HCT116 (cell line): ENCODE measurements at regions not wholly inside any gene's neighbourhood (a gene's known extent, or its start where the extent isn't known, plus 50 kb on each side); places are given as distances from the start of the nearest gene placed in this dataset.

Experiments
- ATAC-seq: fragments of 200-7000 bp; cut with Tn5 transposase; 2 replicates; pipeline ENCODE4 v1.9.1; 2020; ENCODE audit warnings: mild to moderate bottlenecking, moderate library complexity
- BruUV-seq: library from RNA; stranded (reverse); fragments of 400-500 nt; replicated peaks from 2 replicates; lab custom pipeline; 2021; lab: Mats Ljungman, UMichigan
- CTCF ChIA-PET: fragments of 300-600 bp; sonication (Branson Sonifier 250); formaldehyde crosslinking; loops from one replicate; lab custom pipeline; 2021; ENCODE audit warnings: antibody characterized with exemption; lab: Charles Lee
- POLR2A ChIA-PET: fragments of 300-600, 350-600 bp; sonication (Branson Sonifier 250); formaldehyde crosslinking; loops from one replicate; lab custom pipeline; 2021; ENCODE audit warnings: antibody characterized with exemption; lab: Charles Lee
- RAD21 ChIA-PET, 2 experiments: fragments of 300-600 bp; sonication (Branson Sonifier 250); formaldehyde crosslinking; loops; one replicate each; lab custom pipeline; 2023; ENCODE audit warnings: low total read pairs in 2 of 2; ENCODE audit not compliant: uncharacterized antibody in 2 of 2, unreplicated experiment in 2 of 2, low non-redundant PET in 1 of 2; lab: Charles Lee
- DNase-seq: peaks from one replicate; pipeline ENCODE4 v3.0.0-alpha.2; 2010; ENCODE audit warnings: low read depth, low spot score
- H2AFZ ChIP-seq: fragments of 200-600 bp; shearing (Covaris generic), sonication (generic); 2 replicates; pipeline ENCODE4 v1.6.1; 2017; ENCODE audit warnings: low read depth, mixed run types, mixed read lengths, antibody characterized with exemption, low read length; ENCODE audit not compliant: poor library complexity, severe bottlenecking
- H3K27ac ChIP-seq: 2 replicates; pipeline ENCODE4 v1.5.1; 2012; ENCODE audit warnings: low read depth, low read length
- H3K27me3 ChIP-seq: fragments of 200-600 bp; sonication (generic); 2 replicates; pipeline ENCODE4 v1.6.1; 2016; ENCODE audit warnings: mixed run types, low read length, mixed read lengths; ENCODE audit not compliant: insufficient read depth
- H3K36me3 ChIP-seq, 2 experiments: fragments of 200-500 bp in 1 of 2; fragments of 200-600 bp in 1 of 2; sonication (Bioruptor generic) in 1 of 2; sonication (generic) in 1 of 2; 2 replicates each; pipeline versions ENCODE4 v1.5.1 to v1.6.1; 2014 to 2016; ENCODE audit warnings: low read length in 2 of 2, inconsistent platforms in 1 of 2, mixed read lengths in 1 of 2, mixed run types in 1 of 2; ENCODE audit not compliant: insufficient read depth in 2 of 2, control insufficient read depth in 1 of 2
- H3K4me1 ChIP-seq, 2 experiments: fragments of 200-600 bp in 1 of 2; sonication (generic) in 1 of 2; 2 replicates each; pipeline versions ENCODE4 v1.5.1 to v1.6.1; 2012 to 2017; ENCODE audit warnings: low read length in 2 of 2, inconsistent platforms in 1 of 2, mild to moderate bottlenecking in 1 of 2, mixed read lengths in 1 of 2, mixed run types in 1 of 2, moderate library complexity in 1 of 2; ENCODE audit not compliant: insufficient read depth in 2 of 2, control insufficient read depth in 1 of 2
- H3K4me2 ChIP-seq: fragments of 200-600 bp; sonication (generic); 2 replicates; pipeline ENCODE4 v1.6.1; 2017; ENCODE audit warnings: mixed run types, low read length, mixed read lengths
- H3K4me3 ChIP-seq, 2 experiments: fragments of 200-600 bp in 1 of 2; sonication (generic) in 1 of 2; replicated peaks in 1 of 2; 2 replicates each; pipeline ENCODE4 v1.5.1; 2011 to 2016; ENCODE audit warnings: low read length in 2 of 2, control low read depth in 1 of 2, low read depth in 1 of 2, mild to moderate bottlenecking in 1 of 2, mixed read lengths in 1 of 2, mixed run types in 1 of 2
- H3K79me2 ChIP-seq: fragments of 200-600 bp; sonication (generic); 2 replicates; pipeline ENCODE4 v1.6.1; 2017; ENCODE audit warnings: mild to moderate bottlenecking, mixed run types, low read length, moderate library complexity, mixed read lengths; ENCODE audit not compliant: insufficient read depth
- H3K9ac ChIP-seq: fragments of 200-600 bp; sonication (generic); 2 replicates; pipeline ENCODE4 v1.6.1; 2016; ENCODE audit warnings: low read length, mixed read lengths
- H3K9me2 ChIP-seq: fragments of 200-600 bp; sonication (generic), shearing (Covaris generic); 2 replicates; pipeline ENCODE4 v1.6.1; 2017; ENCODE audit warnings: mixed run types, mild to moderate bottlenecking, moderate library complexity; ENCODE audit not compliant: insufficient read depth
- H3K9me3 ChIP-seq, 2 experiments: fragments of 200-500 bp in 1 of 2; fragments of 200-600 bp in 1 of 2; sonication (Bioruptor generic) in 1 of 2; sonication (generic) in 1 of 2; 2 replicates each; pipeline ENCODE4 v1.6.1; 2014 to 2017; ENCODE audit warnings: low read length in 2 of 2, mixed read lengths in 2 of 2, inconsistent platforms in 1 of 2, low read depth in 1 of 2, mild to moderate bottlenecking in 1 of 2, mixed run types in 1 of 2, moderate library complexity in 1 of 2; ENCODE audit not compliant: control insufficient read depth in 1 of 2, insufficient read depth in 1 of 2
- H4K20me1 ChIP-seq: fragments of 200-600 bp; sonication (generic), shearing (Covaris generic); 2 replicates; pipeline ENCODE4 v1.6.1; 2017; ENCODE audit warnings: mixed run types, mild to moderate bottlenecking, moderate library complexity; ENCODE audit not compliant: insufficient read depth
- CEBPB ChIP-seq: IDR thresholded peaks from 2 replicates; pipeline ENCODE4 v1.6.1; 2012; ENCODE audit warnings: low read depth
- CTCF ChIP-seq, 3 experiments: fragments of 200-600 bp in 1 of 3; sonication (generic) in 1 of 3; IDR thresholded peaks in 2 of 3; conservative IDR thresholded peaks in 1 of 3; 2 replicates each; pipeline ENCODE4 v1.5.1; 2012 to 2017; ENCODE audit warnings: low read depth in 2 of 3, low read length in 2 of 3, antibody characterized with exemption in 1 of 3, borderline replicate concordance in 1 of 3, control low read depth in 1 of 3, mild to moderate bottlenecking in 1 of 3, mixed read lengths in 1 of 3, mixed run types in 1 of 3, moderate library complexity in 1 of 3; ENCODE audit not compliant: insufficient read depth in 1 of 3
- EGR1 ChIP-seq: IDR thresholded peaks from 2 replicates; pipeline ENCODE4 v1.6.1; 2012; ENCODE audit warnings: low read depth
- ELF1 ChIP-seq: IDR thresholded peaks from 2 replicates; pipeline ENCODE4 v1.6.1; 2012; ENCODE audit warnings: low read depth, borderline replicate concordance
- EZH2phosphoT487 ChIP-seq: fragments of 200-600 bp; IDR thresholded peaks from 2 replicates; pipeline ENCODE4 v1.6.1; 2018; ENCODE audit warnings: antibody characterized with exemption, borderline replicate concordance
- MAX ChIP-seq: IDR thresholded peaks from 2 replicates; pipeline ENCODE4 v1.6.1; 2012
- POLR2AphosphoS5 ChIP-seq: IDR thresholded peaks from 2 replicates; pipeline ENCODE4 v1.6.1; 2011; ENCODE audit warnings: mild to moderate bottlenecking, low read depth, low read length, moderate library complexity
- REST ChIP-seq: IDR thresholded peaks from 2 replicates; pipeline ENCODE4 v1.6.1; 2012; ENCODE audit warnings: low read depth
- SIN3A ChIP-seq: IDR thresholded peaks from 2 replicates; pipeline ENCODE4 v1.6.1; 2012; ENCODE audit warnings: low read depth
- TCF7L2 ChIP-seq: IDR thresholded peaks from 2 replicates; pipeline ENCODE4 v1.7.0; 2011; ENCODE audit warnings: borderline replicate concordance, inconsistent platforms; ENCODE audit not compliant: insufficient read depth, insufficient read length; ENCODE audit errors: extremely low read depth
- ZBTB33 ChIP-seq: IDR thresholded peaks from 2 replicates; pipeline ENCODE4 v1.6.1; 2011; ENCODE audit warnings: mild to moderate bottlenecking, low read length, moderate library complexity; ENCODE audit not compliant: insufficient replicate concordance; ENCODE audit errors: extremely low read depth
- ZFX ChIP-seq: fragments of 450-650 bp; IDR thresholded peaks from 2 replicates; pipeline ENCODE4 v1.6.1; 2017
- intact Hi-C: fragments of 100-400 bp; cut with micrococcal nuclease; formaldehyde crosslinking; loops from 2 replicates; pipeline ENCODE4 v1.10.0; 2022

GRCh38 chr1:10888791-10889649, 92.6 kb upstream of the CASZ1 start:
- no peaks in the 10 kb centered on the region for H3K79me2 ChIP-seq
- H4K20me1 ChIP-seq = no peaks in the 10 kb centered on the region
- peaks cover 4 to 11% of the 10 kb centered on the region in 2 experiments for H3K4me1 ChIP-seq
- no peak for ATAC-seq
- intact Hi-C loops = no loop called here
- BruUV-seq = no TSS peak
- no peaks in the 10 kb centered on the region for H3K9me3 ChIP-seq
- TF ChIP-seq CTCF (IDR thresholded peaks at IDR 0.05 in 2 of 3, conservative IDR thresholded peaks at IDR 0.05 in 1 of 3; ENCODE audit: borderline replicate concordance in 1 of 3, insufficient read depth in 1 of 3, low read depth in 2 of 3, low read length in 2 of 3) (no peak), SIN3A (no peak), TCF7L2 (no peak), ZBTB33 (no peak), REST (no peak), ELF1 (no peak), CEBPB (no peak), POLR2AphosphoS5 (no peak), ZFX (no peak), EGR1 (no peak), EZH2phosphoT487 (no peak), MAX (no peak)
- DNase-seq = no peak
- H3K4me3 ChIP-seq = no peak overlapping the region
- H2AFZ ChIP-seq = no peak overlapping the region
- no peak overlapping the region for H3K4me2 ChIP-seq
- no peaks in the 10 kb centered on the region for H3K9me2 ChIP-seq
- H3K27ac ChIP-seq = no peak overlapping the region
- H3K36me3 ChIP-seq = no peaks in the 10 kb centered on the region
- RAD21 ChIA-PET = no interaction called here
- CTCF ChIA-PET = interaction anchor here (0.8 kb wide), 1 partner anchor 11 kb away, joined by 3 read pairs; no protein-coding TSS in a partner anchor
- POLR2A ChIA-PET = no interaction called here
- H3K9ac ChIP-seq = no peak overlapping the region
- H3K27me3 ChIP-seq = no peaks in the 10 kb centered on the region
